NCI-H748 (cell line): ENCODE measurements at regions not wholly inside any gene's neighbourhood (a gene's known extent, or its start where the extent isn't known, plus 50 kb on each side); places are given as distances from the start of the nearest gene placed in this dataset.
"Not testable (repeated sequence)": the region's sequence is repeated elsewhere in the genome, so short reads cannot be mapped to it uniquely, and the experiment has no call there.

Source experiments
- DNase-seq: peaks from one replicate; lab custom pipeline; 2025; ENCODE audit not compliant: unreplicated experiment; lab: John Stamatoyannopoulos, UW

- peak; percentile 14 for DNase-seq
These were observed 78.0 kb upstream of the AFDN start for GRCh38 chr6:167748458-167749379.

DNA sequence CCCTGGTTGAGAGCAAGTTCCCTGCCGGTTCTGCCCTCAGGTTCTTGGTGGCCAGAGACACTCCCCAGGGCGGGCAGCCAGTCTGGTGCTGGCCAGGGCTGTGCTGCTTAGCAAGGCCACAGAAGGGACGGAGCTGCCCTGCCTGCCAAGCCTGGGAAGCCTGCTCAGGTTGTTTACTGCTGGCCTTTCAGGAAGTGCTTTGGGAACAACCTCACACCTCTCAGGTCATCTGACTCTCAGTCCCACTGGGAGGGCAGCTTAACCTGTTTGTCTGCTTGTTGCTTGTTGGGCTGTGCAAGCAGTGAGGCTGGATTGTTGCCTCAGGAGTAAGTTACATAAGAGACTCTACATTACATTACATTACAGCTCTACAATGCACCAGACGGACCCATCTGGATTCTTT lies 75.8 kb upstream of the AFDN start:
- peak; percentile 56 for DNase-seq

DNA sequence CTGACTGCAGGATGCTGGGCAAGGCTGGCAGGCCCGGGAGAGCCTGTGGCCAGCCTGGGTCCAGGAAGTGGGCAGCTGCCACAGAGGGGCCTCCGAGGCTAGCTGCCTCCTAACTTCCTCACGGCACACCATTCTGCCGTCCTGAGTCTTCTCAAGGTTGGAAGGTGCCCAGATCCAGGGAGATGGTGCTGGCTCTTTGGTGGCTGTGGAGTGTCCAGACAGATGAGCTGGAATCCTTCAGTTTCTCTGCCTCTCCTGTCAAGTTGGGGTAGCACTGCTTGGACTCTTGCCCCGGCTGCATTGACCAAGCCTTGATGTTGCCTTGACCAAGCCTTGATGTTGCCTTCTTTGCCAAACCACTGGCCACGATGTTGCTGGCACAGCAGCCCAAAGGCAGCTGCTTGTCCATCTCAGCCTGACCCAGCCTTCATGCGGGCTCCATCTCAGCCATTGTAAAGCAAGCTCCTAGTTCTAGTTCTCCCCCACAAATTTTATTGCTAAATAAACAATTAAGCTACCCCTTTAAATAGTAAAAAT lies 75.1 kb upstream of the AFDN start:
- DNase-seq: no peak

DNA sequence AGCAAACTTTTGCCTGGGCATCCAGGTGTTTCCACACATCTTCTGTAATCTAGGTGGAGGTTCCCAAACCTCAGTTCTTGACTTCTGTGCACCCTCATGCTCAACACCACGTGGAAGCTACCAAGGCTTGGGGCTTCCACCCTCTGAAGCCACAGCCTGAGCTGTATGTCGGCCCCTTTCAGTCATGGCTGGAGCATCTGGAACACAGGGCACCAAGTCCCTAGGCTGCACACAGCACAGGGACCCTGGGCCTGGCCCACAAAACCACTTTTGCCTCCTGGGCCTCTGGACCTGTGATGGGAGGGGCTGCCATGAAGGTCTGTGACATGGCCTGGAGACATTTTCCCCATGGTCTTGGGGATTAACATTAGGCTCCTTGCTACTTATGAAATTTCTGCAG lies 73.4 kb upstream of the AFDN start:
- DNase-seq: not testable (repeated sequence)

DNA sequence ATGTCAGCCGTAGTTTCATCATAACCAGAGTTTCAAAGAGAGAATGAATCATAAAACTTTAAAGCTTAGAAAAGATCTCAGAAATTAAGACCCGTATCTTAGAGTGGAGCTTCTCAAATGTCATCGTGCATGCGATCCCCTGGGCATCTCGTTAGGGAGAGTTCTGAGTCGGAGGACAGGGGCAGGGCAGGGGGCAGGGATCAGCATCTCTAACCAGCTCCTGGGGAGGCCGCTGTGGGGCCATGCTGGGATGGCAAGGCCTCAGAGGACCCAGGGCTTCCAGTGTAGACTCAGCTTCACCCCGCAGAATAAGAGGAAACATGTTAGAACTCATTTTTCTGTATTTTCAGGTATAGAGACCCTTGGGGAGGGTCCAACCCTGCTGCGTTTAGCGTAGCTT lies 72.0 kb upstream of the AFDN start:
- no peak for DNase-seq

- no peak for DNase-seq
These were observed 71.2 kb upstream of the AFDN start for GRCh38 chr6:167755461-167755860.

DNA sequence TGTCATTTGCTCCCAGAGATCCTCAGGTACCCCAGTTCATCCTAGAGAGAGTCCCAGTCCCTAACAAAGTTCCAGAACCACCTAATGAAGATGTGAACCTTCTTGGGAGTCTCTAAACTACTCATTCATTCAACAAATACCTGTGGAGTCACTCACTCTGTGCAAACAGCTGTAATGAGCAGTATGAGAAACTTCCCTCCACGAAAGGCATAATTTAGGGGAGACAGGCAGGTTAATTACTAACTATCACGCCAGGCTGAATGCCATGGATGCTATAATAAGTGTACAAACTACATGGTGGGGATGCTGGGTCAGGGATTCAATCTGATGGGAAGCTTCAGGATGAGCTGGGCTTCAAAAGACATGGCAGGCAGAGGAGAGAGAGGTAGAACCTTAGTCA lies 70.1 kb upstream of the AFDN start:
- no peak for DNase-seq

DNA sequence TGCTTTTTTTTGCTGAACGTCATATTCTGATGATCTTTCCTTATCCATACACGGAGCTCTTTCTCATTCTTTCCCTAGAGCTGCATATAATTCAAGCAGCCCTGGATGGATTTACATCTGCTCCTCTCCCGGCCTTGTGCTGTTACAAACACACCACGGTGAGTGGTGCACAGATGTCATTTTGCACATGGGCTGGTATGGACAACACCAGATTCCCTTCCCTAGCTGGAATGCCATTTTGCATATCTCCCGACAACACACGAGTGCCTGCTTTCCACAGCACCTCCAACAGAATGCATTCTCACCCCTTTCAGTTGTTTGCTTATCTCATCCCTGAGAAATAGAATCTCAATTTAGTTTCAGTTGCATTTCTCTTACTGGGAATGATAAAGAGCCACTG lies 69.5 kb upstream of the AFDN start:
- DNase-seq: no peak

- no peak for DNase-seq
These were observed 68.9 kb upstream of the AFDN start for GRCh38 chr6:167757821-167758220.

DNA sequence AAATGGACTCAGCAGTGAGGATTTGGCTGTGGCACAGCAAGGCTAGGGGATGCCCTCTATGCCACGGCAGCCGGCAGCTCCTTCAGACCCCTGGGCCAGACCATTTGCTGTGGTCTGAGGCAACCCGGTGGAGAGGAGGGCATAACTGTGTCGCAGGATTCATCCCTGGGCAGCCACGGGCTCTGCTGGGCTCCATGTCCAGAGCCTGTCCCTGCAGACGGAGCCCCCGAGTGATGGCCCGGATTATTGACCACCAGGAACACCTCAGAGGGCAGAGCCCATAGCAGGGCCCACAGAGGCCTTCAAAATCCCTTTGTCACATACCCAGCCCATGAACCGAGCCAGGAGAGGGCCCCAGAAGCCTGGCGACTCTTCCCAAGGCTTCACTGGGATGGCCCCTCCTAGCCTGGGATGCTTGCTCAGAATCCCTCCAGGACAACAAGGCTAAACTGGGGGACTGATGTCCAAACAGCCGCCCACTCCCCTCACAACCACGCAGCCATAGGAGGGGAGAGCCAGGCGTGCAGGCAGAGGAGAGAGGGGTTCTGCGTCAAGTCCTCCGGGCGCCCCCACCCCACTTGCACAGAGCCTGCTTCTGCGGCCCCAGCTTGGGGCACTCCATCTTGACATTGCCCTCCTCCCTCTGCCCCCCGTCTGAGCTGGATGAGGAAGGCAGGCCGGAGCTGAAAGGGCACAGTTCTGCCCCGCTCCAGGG lies 68.2 kb upstream of the AFDN start:
- DNase-seq: no peak

DNA sequence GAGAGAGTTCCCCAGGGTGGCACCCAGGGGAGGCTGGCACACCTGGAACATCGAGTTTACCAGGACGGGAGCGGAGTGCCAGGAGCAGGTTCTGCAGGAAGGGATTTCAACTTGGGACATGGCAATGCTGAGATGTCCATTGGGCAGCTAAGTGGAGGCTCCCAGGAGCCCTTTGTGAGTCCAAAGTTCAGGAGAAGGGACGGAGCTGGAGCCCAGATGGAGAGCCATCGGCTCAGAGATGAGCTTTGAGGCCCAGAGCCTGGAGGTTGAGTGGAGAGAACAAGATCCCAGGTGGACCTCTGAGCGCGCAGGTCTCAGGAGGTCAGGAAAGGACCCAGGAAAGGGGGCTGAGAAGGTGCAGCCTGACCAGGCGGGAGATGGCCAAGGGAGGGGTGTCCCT lies 67.5 kb upstream of the AFDN start:
- no peak for DNase-seq

DNA sequence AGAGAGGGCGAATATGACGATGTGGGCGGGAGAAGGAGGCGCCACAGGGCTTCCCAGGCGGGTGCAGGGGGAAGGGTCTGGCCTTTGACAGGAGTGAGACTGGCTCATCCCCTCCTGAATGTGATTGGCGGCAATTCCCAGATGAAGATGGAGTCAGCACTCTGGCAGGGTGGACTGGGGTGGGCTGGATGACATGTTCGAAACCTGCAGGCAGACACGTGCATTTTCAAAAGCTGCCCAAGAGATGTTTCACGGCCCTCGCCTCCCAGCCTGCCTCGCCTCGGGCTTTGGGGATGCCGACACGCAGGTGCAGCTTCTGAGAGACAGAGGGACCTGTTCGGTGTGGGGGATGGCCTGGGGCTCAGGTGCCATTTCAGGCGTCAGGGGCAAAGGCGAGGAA lies 66.8 kb upstream of the AFDN start:
- DNase-seq: no peak

- no peak for DNase-seq
These were observed 65.5 kb upstream of the AFDN start for GRCh38 chr6:167760979-167761793.

DNA sequence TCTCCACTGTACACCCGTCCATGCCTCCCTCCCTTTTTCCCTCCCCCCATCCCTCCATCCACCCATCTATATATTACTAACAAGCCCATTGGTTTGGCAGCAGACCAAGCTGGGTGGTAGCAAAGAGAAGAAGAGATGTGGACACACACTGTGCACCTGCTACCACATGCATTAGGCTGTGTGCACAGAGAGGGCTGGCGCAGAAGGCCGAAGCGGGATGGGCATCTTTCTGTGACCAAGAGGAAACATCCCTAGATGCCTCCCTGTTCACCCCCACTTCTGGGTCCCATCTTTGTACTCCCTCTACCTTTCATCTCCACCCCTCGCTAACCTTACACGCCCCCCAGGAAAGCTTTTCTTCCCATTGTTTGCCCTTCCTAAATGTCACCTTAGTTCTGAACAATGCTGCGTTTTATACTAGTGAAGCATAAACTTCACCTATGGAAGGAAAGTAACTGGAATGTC lies 64.9 kb upstream of the AFDN start:
- DNase-seq: peak; percentile 47

DNA sequence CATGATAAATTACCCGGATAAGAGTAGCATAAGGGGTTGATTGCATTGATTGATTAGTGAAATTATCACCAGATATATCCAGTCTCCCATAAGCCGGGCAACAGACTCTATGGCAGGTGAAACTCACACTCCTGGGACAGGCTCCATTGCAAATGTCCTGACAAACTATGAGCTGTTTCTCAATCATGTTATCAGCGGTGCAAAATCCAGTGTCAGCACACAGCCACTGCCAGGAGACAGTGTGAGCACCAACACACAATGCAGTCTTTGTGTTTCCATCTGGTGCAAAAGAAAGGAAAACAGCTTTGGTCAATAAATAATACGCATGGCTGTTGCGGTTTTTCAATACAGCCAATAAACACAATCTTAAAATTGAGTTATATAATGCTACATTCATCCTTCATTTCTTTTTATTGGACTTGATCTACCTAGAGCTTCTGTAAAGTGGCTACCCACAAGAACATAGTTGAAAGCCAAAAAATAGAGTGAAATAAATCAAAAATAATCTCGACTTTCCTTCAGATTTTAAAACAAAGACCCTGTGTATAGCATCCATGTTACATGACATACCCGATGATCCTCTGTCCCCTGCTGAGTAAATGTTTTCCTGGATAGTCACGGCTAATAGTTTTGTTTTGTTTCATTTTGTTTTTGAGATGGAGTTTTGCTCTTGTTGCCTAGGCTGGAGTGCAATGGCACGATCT lies 64.3 kb upstream of the AFDN start:
- DNase-seq: peak; percentile 24

GRCh38 chr6:167763056-167763944 lies 63.4 kb upstream of the AFDN start:
- no peak for DNase-seq

DNA sequence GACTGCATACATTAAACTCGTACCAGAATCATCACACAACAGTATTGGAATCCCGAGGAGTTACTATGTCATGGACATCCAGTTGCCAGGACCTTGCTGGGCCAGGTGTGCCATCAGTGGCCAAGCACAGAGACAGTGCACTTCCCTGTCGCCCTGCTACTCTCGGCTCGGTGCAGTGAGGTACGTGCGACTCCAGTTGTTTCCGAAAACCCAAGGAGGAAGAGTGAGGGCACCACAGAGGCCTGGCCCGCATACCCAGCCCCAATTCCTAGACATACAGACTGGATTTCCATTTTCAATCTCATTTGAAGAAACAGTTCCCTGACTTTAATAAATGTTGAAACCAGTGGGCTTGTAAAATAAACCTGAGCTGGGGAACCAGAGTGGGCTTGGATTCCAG lies 62.5 kb upstream of the AFDN start:
- DNase-seq: no peak

- DNase-seq: no peak
These were observed 61.8 kb upstream of the AFDN start for GRCh38 chr6:167764713-167765479.
